HEK293 (cell line): ENCODE measurements at regions not wholly inside any gene's neighbourhood (a gene's known extent, or its start where the extent isn't known, plus 50 kb on each side); places are given as distances from the start of the nearest gene placed in this dataset.

Source experiments
- CTCF ChIA-PET: fragments of 350-600 bp; formaldehyde crosslinking; extraction: SDS; loops from one replicate; lab custom pipeline; 2021; ENCODE audit warnings: antibody characterized with exemption; lab: Yijun Ruan, JAX
- POLR2A ChIA-PET: fragments of 300-600 bp; formaldehyde crosslinking; extraction: SDS; loops from one replicate; lab custom pipeline; 2020; ENCODE audit warnings: antibody characterized with exemption, inconsistent platforms; lab: Yijun Ruan, JAX
- H3K27ac ChIP-seq: fragments of 200-500 bp; sonication (Bioruptor generic); 2 replicates; pipeline ENCODE4 v1.5.1; 2014; ENCODE audit warnings: low read depth, low read length, control low read depth, inconsistent platforms; ENCODE audit errors: extremely low read depth
- H3K36me3 ChIP-seq, 2 experiments: fragments of 200-500 bp in 1 of 2; sonication (Bioruptor generic) in 1 of 2; 1 replicate in 1 of 2; 2 replicates in 1 of 2; pipeline ENCODE4 v1.5.1; 2014 to 2017; ENCODE audit warnings: inconsistent platforms in 2 of 2, low read length in 2 of 2; ENCODE audit not compliant: control insufficient read depth in 2 of 2, insufficient read depth in 1 of 2
- H3K4me1 ChIP-seq: fragments of 200-500 bp; sonication (Bioruptor generic); 2 replicates; pipeline ENCODE4 v1.5.1; 2014; ENCODE audit warnings: mild to moderate bottlenecking, low read length, inconsistent platforms; ENCODE audit not compliant: control insufficient read depth, insufficient read depth
- H3K4me3 ChIP-seq: 2 replicates; pipeline ENCODE4 v1.5.1; 2011; ENCODE audit warnings: low read depth, mild to moderate bottlenecking, control low read depth, low read length, moderate library complexity
- H3K9me3 ChIP-seq: fragments of 200-500 bp; sonication (Bioruptor generic); 2 replicates; pipeline ENCODE4 v1.5.1; 2014; ENCODE audit warnings: low read depth, low read length, inconsistent platforms; ENCODE audit not compliant: control insufficient read depth, insufficient read depth
- BCL11A ChIP-seq: fragments of 450-650 bp; formaldehyde crosslinking; IDR thresholded peaks from 2 replicates; pipeline ENCODE4 v1.5.1; 2016; ENCODE audit warnings: low read depth, missing biosample characterization, missing genetic modification characterization
- FEZF1 ChIP-seq: fragments of 450-650 bp; formaldehyde crosslinking; IDR thresholded peaks from 2 replicates; pipeline ENCODE4 v1.5.1; 2016; ENCODE audit warnings: missing biosample characterization, missing genetic modification characterization
- GLIS1 ChIP-seq: fragments of 450-650 bp; formaldehyde crosslinking; IDR thresholded peaks from 2 replicates; pipeline ENCODE4 v1.5.1; 2016; ENCODE audit warnings: missing biosample characterization, missing genetic modification characterization
- HIC1 ChIP-seq: fragments of 450-650 bp; formaldehyde crosslinking; IDR thresholded peaks from 2 replicates; pipeline ENCODE4 v1.5.1; 2016; ENCODE audit warnings: missing biosample characterization, missing genetic modification characterization
- HOXD13 ChIP-seq: sonication (generic); formaldehyde crosslinking; IDR thresholded peaks from 2 replicates; pipeline ENCODE4 v1.8.0; 2022; ENCODE audit warnings: missing genetic modification reagents, borderline replicate concordance
- MEIS1 ChIP-seq: sonication (generic); formaldehyde crosslinking; IDR thresholded peaks from 2 replicates; pipeline ENCODE4 v1.8.1; 2022; ENCODE audit warnings: missing genetic modification reagents, mild to moderate bottlenecking, borderline replicate concordance
- PRDM2 ChIP-seq: fragments of 450-650 bp; formaldehyde crosslinking; IDR thresholded peaks from 2 replicates; pipeline ENCODE4 v1.5.1; 2016; ENCODE audit warnings: missing biosample characterization, missing genetic modification characterization, borderline replicate concordance
- ZBTB17 ChIP-seq: fragments of 450-650 bp; formaldehyde crosslinking; IDR thresholded peaks from 2 replicates; pipeline ENCODE4 v1.5.1; 2016; ENCODE audit warnings: missing biosample characterization, missing genetic modification characterization
- ZBTB26 ChIP-seq: fragments of 450-650 bp; formaldehyde crosslinking; optimal IDR thresholded peaks from 2 replicates; pipeline ENCODE3; 2016; ENCODE audit warnings: missing biosample characterization, mild to moderate bottlenecking, missing genetic modification characterization
- ZNF133 ChIP-seq: fragments of 450-650 bp; formaldehyde crosslinking; IDR thresholded peaks from 2 replicates; pipeline ENCODE4 v1.5.1; 2016; ENCODE audit warnings: missing biosample characterization, missing genetic modification characterization
- ZNF221 ChIP-seq: fragments of 450-650 bp; formaldehyde crosslinking; IDR thresholded peaks from 2 replicates; pipeline ENCODE4 v1.5.1; 2017; ENCODE audit warnings: missing biosample characterization, missing genetic modification characterization, borderline replicate concordance
- ZNF324 ChIP-seq: fragments of 450-650 bp; formaldehyde crosslinking; IDR thresholded peaks from 2 replicates; pipeline ENCODE4 v1.5.1; 2016; ENCODE audit warnings: missing biosample characterization, missing genetic modification characterization
- ZNF354C ChIP-seq: fragments of 450-650 bp; formaldehyde crosslinking; IDR thresholded peaks from 2 replicates; pipeline ENCODE4 v1.5.1; 2016; ENCODE audit warnings: missing biosample characterization, missing genetic modification characterization, low read depth, borderline replicate concordance
- ZNF398 ChIP-seq: fragments of 450-650 bp; formaldehyde crosslinking; IDR thresholded peaks from 2 replicates; pipeline ENCODE4 v1.5.1; 2017; ENCODE audit warnings: missing biosample characterization, missing genetic modification characterization
- ZNF555 ChIP-seq: fragments of 450-650 bp; formaldehyde crosslinking; conservative IDR thresholded peaks from 2 replicates; pipeline ENCODE4 v1.5.1; 2017; ENCODE audit warnings: missing biosample characterization, mild to moderate bottlenecking, missing genetic modification characterization, inconsistent platforms
- ZNF596 ChIP-seq: fragments of 450-650 bp; IDR thresholded peaks from 2 replicates; pipeline ENCODE4 v1.5.0; 2018; ENCODE audit warnings: missing biosample characterization, mild to moderate bottlenecking, missing genetic modification characterization, moderate library complexity
- ZNF600 ChIP-seq: fragments of 450-650 bp; formaldehyde crosslinking; IDR thresholded peaks from 2 replicates; pipeline ENCODE4 v1.5.1; 2016; ENCODE audit warnings: missing biosample characterization, missing genetic modification characterization
- ZNF747 ChIP-seq: fragments of 450-650 bp; formaldehyde crosslinking; IDR thresholded peaks from 2 replicates; pipeline ENCODE4 v1.5.1; 2016; ENCODE audit warnings: missing biosample characterization, missing genetic modification characterization
- ZNF776 ChIP-seq: fragments of 450-650 bp; formaldehyde crosslinking; IDR thresholded peaks from 2 replicates; pipeline ENCODE4 v1.5.0; 2017; ENCODE audit warnings: missing biosample characterization, missing genetic modification characterization, borderline replicate concordance
- ZNF791 ChIP-seq: fragments of 450-650 bp; formaldehyde crosslinking; IDR thresholded peaks from 2 replicates; pipeline ENCODE4 v1.5.1; 2016; ENCODE audit warnings: missing biosample characterization, missing genetic modification characterization

GRCh38 chr11:92342034-92342720, 117.6 kb downstream of the FAT3 start (continued):
- TF ChIP-seq ZNF398 (tag by site-specific recombination) = no peak
- TF ChIP-seq ZNF600 (tag by site-specific recombination) = no peak
- no peak for TF ChIP-seq BCL11A (tag by site-specific recombination)

- TF ChIP-seq MEIS1 (CRISPR knock-in tag) = no peak
- TF ChIP-seq ZNF791 (tag by site-specific recombination) = no peak
- TF ChIP-seq ZNF324 (tag by site-specific recombination) = no peak
- TF ChIP-seq ZNF555 = no peak
- no peak for TF ChIP-seq ZNF354C (tag by site-specific recombination)
- no peak for TF ChIP-seq GLIS1 (tag by site-specific recombination)
- TF ChIP-seq ZBTB17 (tag by site-specific recombination) = no peak
- no peak for TF ChIP-seq ZBTB26 (tag by site-specific recombination)
- no peak for TF ChIP-seq HOXD13
- TF ChIP-seq ZNF596 (tag by site-specific recombination) = no peak
- no peak for TF ChIP-seq ZNF747
- TF ChIP-seq HIC1 (tag by site-specific recombination) = no peak
- no peak for TF ChIP-seq PRDM2 (tag by site-specific recombination)
- TF ChIP-seq ZNF133 (tag by site-specific recombination) = no peak
- TF ChIP-seq ZNF221 (tag by site-specific recombination) = no peak
- TF ChIP-seq FEZF1 (tag by site-specific recombination) = no peak
- TF ChIP-seq ZNF776 (tag by site-specific recombination) = no peak
- POLR2A ChIA-PET = no interaction called here
- Histone ChIP-seq H3K4me1 (no peaks in the 10 kb centered on the region), H3K36me3 (no peaks in the 10 kb centered on the region), H3K4me3 (no peak overlapping the region), H3K27ac (peak overlapping the region; percentile 5; the same call in 1 of the 2 replicates), H3K9me3 (no peaks in the 10 kb centered on the region)
- CTCF ChIA-PET = interaction anchor here (0.6 to 0.8 kb wide), 2 partner anchors 26 to 32 kb away, joined by 3 read pairs; no protein-coding TSS in a partner anchor
Measured at GRCh38 chr11:92342886-92343285, 118.3 kb downstream of the FAT3 start.
